Peyer's patch (tissue), 4 donors: ENCODE measurements at regions not wholly inside any gene's neighbourhood (a gene's known extent, or its start where the extent isn't known, plus 50 kb on each side); places are given as distances from the start of the nearest gene placed in this dataset.

Experiments
- POLR2A ChIP-seq, 2 donors: fragments of 450-650 bp; IDR thresholded peaks; one replicate each; pipeline ENCODE4 v1.5.1; 2017; ENCODE audit warnings: antibody characterized with exemption in 2 of 2, mild to moderate bottlenecking in 2 of 2, moderate library complexity in 2 of 2
- TF ChIP-seq, protein P1 (sequence below), 6 experiments: fragments of 450-650 bp in 4 of 6; fragments of 200-600 bp in 2 of 6; sonication (generic) in 1 of 6; IDR thresholded peaks; one replicate each; pipeline ENCODE4 v1.5.1; 2017 to 2019; ENCODE audit warnings: antibody characterized with exemption in 6 of 6, mild to moderate bottlenecking in 3 of 6, moderate library complexity in 1 of 6

DNA sequence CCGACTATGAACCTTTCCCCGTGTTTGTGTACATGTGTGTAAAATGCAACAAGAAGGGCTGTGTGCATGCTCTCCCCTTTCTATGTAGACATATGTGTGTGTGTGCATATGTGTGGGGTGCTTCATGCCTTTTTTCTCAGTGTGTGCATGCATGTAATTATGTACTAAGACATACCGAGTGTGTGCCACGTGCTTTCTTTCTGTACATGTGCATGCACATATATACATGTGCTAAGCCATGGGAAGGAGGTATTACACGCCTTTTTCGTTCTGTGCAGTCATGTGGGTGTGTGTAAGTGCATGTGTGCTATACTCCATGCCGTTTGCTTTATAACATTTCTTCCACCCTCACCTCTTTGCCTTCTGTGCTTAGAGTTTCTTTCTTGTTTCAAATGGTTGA is 544.3 kb downstream of the TNS3 start:
- TF ChIP-seq, protein P1, sequence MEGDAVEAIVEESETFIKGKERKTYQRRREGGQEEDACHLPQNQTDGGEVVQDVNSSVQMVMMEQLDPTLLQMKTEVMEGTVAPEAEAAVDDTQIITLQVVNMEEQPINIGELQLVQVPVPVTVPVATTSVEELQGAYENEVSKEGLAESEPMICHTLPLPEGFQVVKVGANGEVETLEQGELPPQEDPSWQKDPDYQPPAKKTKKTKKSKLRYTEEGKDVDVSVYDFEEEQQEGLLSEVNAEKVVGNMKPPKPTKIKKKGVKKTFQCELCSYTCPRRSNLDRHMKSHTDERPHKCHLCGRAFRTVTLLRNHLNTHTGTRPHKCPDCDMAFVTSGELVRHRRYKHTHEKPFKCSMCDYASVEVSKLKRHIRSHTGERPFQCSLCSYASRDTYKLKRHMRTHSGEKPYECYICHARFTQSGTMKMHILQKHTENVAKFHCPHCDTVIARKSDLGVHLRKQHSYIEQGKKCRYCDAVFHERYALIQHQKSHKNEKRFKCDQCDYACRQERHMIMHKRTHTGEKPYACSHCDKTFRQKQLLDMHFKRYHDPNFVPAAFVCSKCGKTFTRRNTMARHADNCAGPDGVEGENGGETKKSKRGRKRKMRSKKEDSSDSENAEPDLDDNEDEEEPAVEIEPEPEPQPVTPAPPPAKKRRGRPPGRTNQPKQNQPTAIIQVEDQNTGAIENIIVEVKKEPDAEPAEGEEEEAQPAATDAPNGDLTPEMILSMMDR (IDR thresholded peaks at IDR 0.05), result no peak
- no peak for TF ChIP-seq POLR2A (IDR thresholded peaks at IDR 0.05)
